Spleen (tissue), 11 donors: ENCODE measurements at regions not wholly inside any gene's neighbourhood (a gene's known extent, or its start where the extent isn't known, plus 50 kb on each side); places are given as distances from the start of the nearest gene placed in this dataset.

Source experiments
- DNase-seq: peaks from one replicate; pipeline ENCODE4 v3.0.0-alpha.2; 2020
- H3K27ac ChIP-seq, 8 donors: fragments of 200-600 bp; sonication (generic) in 7 of 8; 1 replicate in 4 of 8; 2 replicates in 4 of 8; pipeline versions ENCODE4 v1.5.0 to v1.8.0; 2016 to 2021; ENCODE audit warnings: inconsistent platforms in 4 of 8, mild to moderate bottlenecking in 4 of 8, moderate library complexity in 1 of 8
- H3K27me3 ChIP-seq, 7 donors: fragments of 200-600 bp; sonication (generic) in 6 of 7; replicated peaks in 1 of 7; 1 replicate in 4 of 7; 2 replicates in 3 of 7; pipeline versions ENCODE4 v1.5.0 to v1.8.0; 2016 to 2021; ENCODE audit warnings: inconsistent platforms in 3 of 7, mild to moderate bottlenecking in 1 of 7
- H3K36me3 ChIP-seq, 6 donors: fragments of 200-600 bp; sonication (generic) in 5 of 6; 1 replicate in 4 of 6; 2 replicates in 2 of 6; pipeline versions ENCODE4 v1.5.0 to v1.8.0; 2016 to 2021; ENCODE audit warnings: inconsistent platforms in 2 of 6
- H3K4me1 ChIP-seq, 6 donors: fragments of 200-600 bp; sonication (generic) in 5 of 6; 1 replicate in 3 of 6; 2 replicates in 3 of 6; pipeline versions ENCODE4 v1.5.0 to v1.8.0; 2016 to 2021; ENCODE audit warnings: inconsistent platforms in 3 of 6
- H3K4me3 ChIP-seq, 8 donors: fragments of 200-600 bp; sonication (generic) in 7 of 8; 1 replicate in 4 of 8; 2 replicates in 4 of 8; pipeline versions ENCODE4 v1.5.0 to v1.8.0; 2016 to 2021; ENCODE audit warnings: inconsistent platforms in 4 of 8, mild to moderate bottlenecking in 4 of 8, moderate library complexity in 2 of 8
- H3K9me3 ChIP-seq, 8 donors: fragments of 200-600 bp; sonication (generic) in 7 of 8; 1 replicate in 4 of 8; 2 replicates in 4 of 8; pipeline versions ENCODE4 v1.5.0 to v1.8.0; 2016 to 2021; ENCODE audit warnings: inconsistent platforms in 4 of 8
- POLR2A ChIP-seq, 3 donors: fragments of 450-650 bp; IDR thresholded peaks; one replicate each; pipeline ENCODE4 v1.5.1; 2017; ENCODE audit warnings: antibody characterized with exemption in 3 of 3, mild to moderate bottlenecking in 1 of 3
- POLR2AphosphoS5 ChIP-seq, 3 donors: sonication (generic); formaldehyde crosslinking; IDR thresholded peaks; one replicate each; pipeline ENCODE4 v1.5.1; 2017; ENCODE audit warnings: antibody characterized with exemption in 3 of 3
- WGBS, 5 donors: extraction: QIAGEN DNeasy Blood & Tissue Kit in 3 of 5; methylation state at CpG; one replicate each; pipeline versions ENCODE4 v1.1.5 to v1.1.7; 2013 to 2018; 5-methylcytosine and 5-hydroxymethylcytosine counted together
- intact Hi-C: fragments of 100-400 bp; cut with DNase I; formaldehyde crosslinking; loops from one replicate; pipeline ENCODE4 v1.15.0; 2023; ENCODE audit warnings: low total_unique reads
- TF ChIP-seq, protein P1 (sequence below), 11 experiments: fragments of 200-600 bp in 7 of 11; fragments of 450-650 bp in 4 of 11; sonication (generic) in 4 of 11; IDR thresholded peaks in 8 of 11; conservative IDR thresholded peaks in 3 of 11; 1 replicate in 7 of 11; 2 replicates in 4 of 11; pipeline versions ENCODE4 v1.4.0 to v1.8.0; 2016 to 2021; ENCODE audit warnings: antibody characterized with exemption in 11 of 11, inconsistent platforms in 4 of 11, mild to moderate bottlenecking in 1 of 11
- donor health status: healthy with polysubstance abuse.
- donor health status: DM: no; HTN: no; CAD: no; lungs with moderate emphysema.
- donor health status: DM: no; HTN: no; CAD: no.
- donor health status: Bipolar disorder and iron deficiency.
- donor health status: healthy.
- donor health status: DM: no; HTN: no; CAD: no.
- donor health status: DM: yes; HTN: yes; CAD: no.

DNA sequence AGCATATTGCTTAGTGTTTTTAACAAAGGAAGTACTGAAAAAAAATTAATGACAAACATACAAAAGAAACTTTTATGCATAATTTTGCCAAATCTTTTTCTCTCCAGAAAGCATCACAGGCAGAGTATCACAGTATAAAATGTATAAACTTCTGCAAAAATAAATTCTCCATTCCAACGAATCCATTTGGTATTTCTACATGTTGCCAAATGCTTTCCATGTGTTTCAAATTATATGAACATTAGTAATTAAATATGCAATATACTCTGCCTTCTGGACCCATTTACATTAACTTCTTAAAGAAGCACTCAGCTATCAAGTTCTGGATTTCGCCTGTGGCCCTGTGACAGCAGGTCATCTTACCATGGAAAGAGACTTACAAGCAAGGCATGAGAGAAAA, 189.1 kb upstream of the ALCAM start:
- no peak overlapping the region for H3K4me3 ChIP-seq
- TF ChIP-seq, protein P1, sequence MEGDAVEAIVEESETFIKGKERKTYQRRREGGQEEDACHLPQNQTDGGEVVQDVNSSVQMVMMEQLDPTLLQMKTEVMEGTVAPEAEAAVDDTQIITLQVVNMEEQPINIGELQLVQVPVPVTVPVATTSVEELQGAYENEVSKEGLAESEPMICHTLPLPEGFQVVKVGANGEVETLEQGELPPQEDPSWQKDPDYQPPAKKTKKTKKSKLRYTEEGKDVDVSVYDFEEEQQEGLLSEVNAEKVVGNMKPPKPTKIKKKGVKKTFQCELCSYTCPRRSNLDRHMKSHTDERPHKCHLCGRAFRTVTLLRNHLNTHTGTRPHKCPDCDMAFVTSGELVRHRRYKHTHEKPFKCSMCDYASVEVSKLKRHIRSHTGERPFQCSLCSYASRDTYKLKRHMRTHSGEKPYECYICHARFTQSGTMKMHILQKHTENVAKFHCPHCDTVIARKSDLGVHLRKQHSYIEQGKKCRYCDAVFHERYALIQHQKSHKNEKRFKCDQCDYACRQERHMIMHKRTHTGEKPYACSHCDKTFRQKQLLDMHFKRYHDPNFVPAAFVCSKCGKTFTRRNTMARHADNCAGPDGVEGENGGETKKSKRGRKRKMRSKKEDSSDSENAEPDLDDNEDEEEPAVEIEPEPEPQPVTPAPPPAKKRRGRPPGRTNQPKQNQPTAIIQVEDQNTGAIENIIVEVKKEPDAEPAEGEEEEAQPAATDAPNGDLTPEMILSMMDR (IDR thresholded peaks at IDR 0.05 in 8 of 11, conservative IDR thresholded peaks at IDR 0.05 in 3 of 11) = no peak
- TF ChIP-seq POLR2A (IDR thresholded peaks at IDR 0.05) (no peak), POLR2AphosphoS5 (IDR thresholded peaks at IDR 0.05) (no peak)
- H3K27ac ChIP-seq = no peak overlapping the region
- H3K9me3 ChIP-seq = no peaks in the 10 kb centered on the region
- no peaks in the 10 kb centered on the region for H3K4me1 ChIP-seq
- no peaks in the 10 kb centered on the region for H3K36me3 ChIP-seq
- 72 to 84% (median 79%) methylated on average over 2 of the region's 2 CpGs for WGBS, 5 donors
- no peaks in the 10 kb centered on the region for H3K27me3 ChIP-seq
- intact Hi-C loops = no loop called here
- DNase-seq = no peak

DNA sequence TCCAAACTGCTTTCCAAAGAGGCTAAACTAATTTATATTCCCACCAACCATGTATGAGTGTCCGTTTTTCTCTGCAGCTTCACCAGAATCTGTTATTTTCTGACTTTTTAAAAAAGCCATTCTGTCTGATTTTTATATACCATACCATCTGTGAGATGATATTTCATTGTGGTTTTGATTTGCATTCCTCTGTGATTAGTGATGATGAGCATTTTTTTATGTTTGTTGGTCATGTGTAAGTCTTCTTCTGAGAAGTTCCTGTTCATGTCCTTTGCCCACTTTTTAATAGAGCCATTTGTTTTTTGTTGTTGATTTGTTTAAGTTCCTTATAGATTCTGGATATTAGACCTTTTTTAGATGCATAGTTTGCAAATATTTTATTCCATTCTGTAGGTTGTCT, 179.4 kb upstream of the ALCAM start:
- Histone ChIP-seq H3K27ac (no peak overlapping the region), H3K4me1 (no peaks in the 10 kb centered on the region), H3K36me3 (no peaks in the 10 kb centered on the region), H3K9me3 (peaks cover 0 to 21% (median 13%) of the 10 kb centered on the region in 8 donors), H3K4me3 (no peak overlapping the region), H3K27me3 (no peaks in the 10 kb centered on the region)
- no peak for DNase-seq
- intact Hi-C loops = no loop called here
- WGBS, 5 donors = 72 to 81% (median 76%) methylated on average over 1 of the region's 1 CpG
- TF ChIP-seq, protein P1 (IDR thresholded peaks at IDR 0.05 in 8 of 11, conservative IDR thresholded peaks at IDR 0.05 in 3 of 11) = no peak
- TF ChIP-seq POLR2AphosphoS5 (IDR thresholded peaks at IDR 0.05) (no peak), POLR2A (IDR thresholded peaks at IDR 0.05) (no peak)

DNA sequence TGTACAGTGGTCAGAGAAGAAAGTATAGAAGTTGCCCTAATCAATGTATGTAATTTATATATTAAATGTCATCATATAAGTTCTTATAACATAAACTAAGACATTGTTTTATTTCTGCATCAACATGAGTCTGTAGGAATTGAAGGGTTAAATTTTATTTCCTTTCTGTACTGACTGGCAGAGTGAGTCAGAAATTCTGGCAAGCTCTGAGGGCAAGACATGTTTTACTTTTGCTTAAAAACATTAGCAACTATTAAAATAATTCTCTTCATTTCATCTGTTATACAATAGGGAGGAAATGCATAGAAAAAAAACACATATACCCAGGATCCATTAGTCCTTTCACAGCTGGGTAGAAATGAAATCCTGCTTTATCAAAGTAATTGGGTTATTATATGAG, 171.4 kb upstream of the ALCAM start:
- DNase-seq = no peak
- Histone ChIP-seq H3K4me3 (no peak overlapping the region), H3K4me1 (no peaks in the 10 kb centered on the region), H3K9me3 (peaks cover 0 to 12% (median 0%) of the 10 kb centered on the region in 8 donors), H3K27ac (no peak overlapping the region), H3K27me3 (no peaks in the 10 kb centered on the region), H3K36me3 (no peaks in the 10 kb centered on the region)
- intact Hi-C loops = no loop called here
- no peak for TF ChIP-seq POLR2A (IDR thresholded peaks at IDR 0.05)
- TF ChIP-seq, protein P1 (IDR thresholded peaks at IDR 0.05 in 8 of 11, conservative IDR thresholded peaks at IDR 0.05 in 3 of 11) = no peak
- no peak for TF ChIP-seq POLR2AphosphoS5 (IDR thresholded peaks at IDR 0.05)

DNA sequence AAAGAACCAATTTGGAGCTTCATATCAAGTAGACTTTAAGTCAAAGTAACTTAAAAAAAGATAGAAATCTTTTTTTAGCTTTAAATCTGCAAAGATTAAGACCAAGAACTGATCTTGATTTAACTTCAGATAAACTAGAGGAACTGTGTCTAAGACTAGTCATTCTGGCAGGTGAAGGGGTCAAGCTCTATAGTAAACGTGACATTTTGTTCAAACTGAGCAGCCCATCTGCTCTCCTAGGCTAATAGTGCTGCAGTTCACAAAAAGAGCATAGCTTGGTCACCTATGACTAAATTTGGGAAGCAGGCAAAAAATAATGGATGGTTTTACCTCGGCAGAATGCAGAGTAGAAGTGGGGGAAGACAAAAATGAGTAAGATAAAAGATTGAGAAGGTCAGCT, 168.8 kb upstream of the ALCAM start:
- Histone ChIP-seq H3K4me1 (no peaks in the 10 kb centered on the region), H3K9me3 (peaks cover 0 to 8% (median 0%) of the 10 kb centered on the region in 8 donors), H3K4me3 (no peak overlapping the region), H3K27ac (no peak overlapping the region), H3K27me3 (no peaks in the 10 kb centered on the region), H3K36me3 (no peaks in the 10 kb centered on the region)
- intact Hi-C loops = no loop called here
- 48 to 65% (median 55%) methylated on average over 2 of the region's 2 CpGs for WGBS, 5 donors
- no peak for DNase-seq
- TF ChIP-seq, protein P1 (IDR thresholded peaks at IDR 0.05 in 8 of 11, conservative IDR thresholded peaks at IDR 0.05 in 3 of 11) = no peak
- no peak for TF ChIP-seq POLR2A (IDR thresholded peaks at IDR 0.05)
- no peak for TF ChIP-seq POLR2AphosphoS5 (IDR thresholded peaks at IDR 0.05)
